ENCODE measurements at regions not wholly inside any gene's neighbourhood (a gene's known extent, or its start where the extent isn't known, plus 50 kb on each side); places are given as distances from the start of the nearest gene placed in this dataset.
"Not testable (repeated sequence)": the region's sequence is repeated elsewhere in the genome, so short reads cannot be mapped to it uniquely, and the experiment has no call there.

- no peak for DNase-seq
Measured at GRCh38 chr20:12072954-12073264, 155.2 kb downstream of the BTBD3 start.

- DNase-seq: no peak
Measured at GRCh38 chr20:12074111-12074655, 156.5 kb downstream of the BTBD3 start.

- DNase-seq: no peak
Measured at GRCh38 chr20:12076200-12076599, 158.5 kb downstream of the BTBD3 start.

- no peak for DNase-seq
Measured at GRCh38 chr20:12077875-12078274, 160.2 kb downstream of the BTBD3 start.

GRCh38 chr20:12079490-12079889, 161.8 kb downstream of the BTBD3 start:
- no peak for DNase-seq

GRCh38 chr20:12083269-12083668, 165.6 kb downstream of the BTBD3 start:
- DNase-seq: no peak

- no peak for DNase-seq
Measured at GRCh38 chr20:12084482-12084881, 166.8 kb downstream of the BTBD3 start.

- no peak for DNase-seq
Measured at GRCh38 chr20:12086359-12086758, 168.7 kb downstream of the BTBD3 start.

GRCh38 chr20:12090920-12091319, 173.2 kb downstream of the BTBD3 start:
- no peak for DNase-seq

- DNase-seq: no peak
Measured at GRCh38 chr20:12093057-12093796, 175.5 kb downstream of the BTBD3 start.

- not testable (repeated sequence) for DNase-seq
Measured at GRCh38 chr20:12093797-12094190, 176.1 kb downstream of the BTBD3 start.

- DNase-seq: no peak
Measured at GRCh38 chr20:12095180-12095920, 177.7 kb downstream of the BTBD3 start.

GRCh38 chr20:12098421-12098820, 180.7 kb downstream of the BTBD3 start:
- no peak for DNase-seq

- DNase-seq: no peak
Measured at GRCh38 chr20:12108846-12109245, 191.2 kb downstream of the BTBD3 start.

GRCh38 chr20:12110274-12110673, 192.6 kb downstream of the BTBD3 start:
- DNase-seq: no peak

- no peak for DNase-seq
Measured at GRCh38 chr20:12110711-12111110, 193.0 kb downstream of the BTBD3 start.

- no peak for DNase-seq
Measured at GRCh38 chr20:12111431-12112088, 193.9 kb downstream of the BTBD3 start.

GRCh38 chr20:12112089-12112474, 194.4 kb downstream of the BTBD3 start:
- DNase-seq: no peak

GRCh38 chr20:12112665-12113064, 195.0 kb downstream of the BTBD3 start:
- DNase-seq: no peak

- DNase-seq: no peak
Measured at GRCh38 chr20:12113075-12113467, 195.4 kb downstream of the BTBD3 start.

GRCh38 chr20:12113468-12114371, 196.0 kb downstream of the BTBD3 start:
- no peak for DNase-seq

GRCh38 chr20:12129114-12129513, 211.4 kb downstream of the BTBD3 start:
- not testable (repeated sequence) for DNase-seq

GRCh38 chr20:12129532-12129931, 211.8 kb downstream of the BTBD3 start:
- DNase-seq: not testable (repeated sequence)
